GM12878 (cell line): ENCODE measurements at regions not wholly inside any gene's neighbourhood (a gene's known extent, or its start where the extent isn't known, plus 50 kb on each side); places are given as distances from the start of the nearest gene placed in this dataset.

Experiments used
- BHLHE40 ChIP-seq, 2 experiments: fragments of 450-650 bp in 1 of 2; IDR thresholded peaks; 2 replicates each; pipeline ENCODE4 v1.6.1; 2011 to 2017; ENCODE audit warnings: low read depth in 2 of 2, borderline replicate concordance in 1 of 2, improper control_type of control experiment in 1 of 2, low read length in 1 of 2, mild to moderate bottlenecking in 1 of 2
- CTCF ChIP-seq, 3 experiments: IDR thresholded peaks in 2 of 3; conservative IDR thresholded peaks in 1 of 3; 2 replicates each; pipeline ENCODE4 v1.5.1; 2011; ENCODE audit warnings: low read depth in 3 of 3, low read length in 3 of 3, mild to moderate bottlenecking in 3 of 3, control low read depth in 2 of 3, moderate library complexity in 2 of 3, inconsistent platforms in 1 of 3, mixed read lengths in 1 of 3; ENCODE audit not compliant: control insufficient read depth in 2 of 3, insufficient read depth in 1 of 3; ENCODE audit errors: extremely low read depth in 1 of 3
- FOXK2 ChIP-seq: fragments of 450-650 bp; IDR thresholded peaks from 2 replicates; pipeline ENCODE4 v1.6.1; 2017; ENCODE audit warnings: mild to moderate bottlenecking, moderate library complexity
- LARP7 ChIP-seq: fragments of 450-650 bp; IDR thresholded peaks from 2 replicates; pipeline ENCODE4 v1.6.1; 2017; ENCODE audit warnings: mild to moderate bottlenecking
- NFIC ChIP-seq: IDR thresholded peaks from 2 replicates; pipeline ENCODE4 v1.6.1; 2012; ENCODE audit warnings: low read depth, mild to moderate bottlenecking, inconsistent platforms, low read length, moderate library complexity
- NFYA ChIP-seq: IDR thresholded peaks from 2 replicates; pipeline ENCODE4 v1.6.1; 2011; ENCODE audit warnings: low read depth, mild to moderate bottlenecking, low read length, improper control_type of control experiment, borderline replicate concordance
- POLR2A ChIP-seq: IDR thresholded peaks from 2 replicates; pipeline ENCODE4 v1.6.1; 2011; ENCODE audit warnings: low read depth, mild to moderate bottlenecking, low read length
- RCOR1 ChIP-seq: conservative IDR thresholded peaks from 2 replicates; pipeline ENCODE4 v1.6.1; 2012; ENCODE audit warnings: low read depth, low read length, improper control_type of control experiment
- STAT3 ChIP-seq: IDR thresholded peaks from 2 replicates; pipeline ENCODE4 v1.6.1; 2011; ENCODE audit warnings: low read depth, low read length, improper control_type of control experiment
- TCF12 ChIP-seq: IDR thresholded peaks from 2 replicates; pipeline ENCODE4 v1.6.1; 2011; ENCODE audit warnings: low read depth, mild to moderate bottlenecking, low read length
- USF2 ChIP-seq: IDR thresholded peaks from 2 replicates; pipeline ENCODE4 v1.6.1; 2011; ENCODE audit warnings: low read depth, low read length, improper control_type of control experiment, borderline replicate concordance
- ZSCAN29 ChIP-seq: fragments of 450-650 bp; IDR thresholded peaks from 2 replicates; pipeline ENCODE4 v1.6.1; 2017; ENCODE audit warnings: mild to moderate bottlenecking, moderate library complexity

DNA sequence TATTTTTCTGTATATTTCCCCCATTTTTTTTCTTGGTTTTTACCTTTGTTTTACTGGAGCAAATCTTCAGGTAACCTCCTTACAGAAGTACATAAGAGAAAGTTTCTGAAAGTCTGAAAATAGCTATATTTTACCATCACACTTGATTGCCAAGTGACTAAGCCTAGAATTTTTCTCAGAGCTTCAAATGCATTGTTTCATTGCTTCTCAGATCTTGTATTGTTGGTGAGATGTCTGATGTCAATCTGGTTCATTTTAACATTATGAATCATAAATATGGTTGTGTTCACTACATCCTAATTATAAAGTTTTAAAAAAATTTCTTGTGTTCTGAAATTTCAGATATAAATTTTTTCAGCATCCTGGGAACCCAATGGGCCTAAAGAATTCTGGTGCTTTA, 228.2 kb downstream of the AHR start:
- TF ChIP-seq RCOR1 (no peak), CTCF (IDR thresholded peaks at IDR 0.05 in 2 of 3, conservative IDR thresholded peaks at IDR 0.05 in 1 of 3; ENCODE audit: control insufficient read depth in 2 of 3, extremely low read depth in 1 of 3, insufficient read depth in 1 of 3, low read depth in 3 of 3, low read length in 3 of 3) (no peak), NFIC (no peak), BHLHE40 (IDR thresholded peaks at IDR 0.05; ENCODE audit: borderline replicate concordance in 1 of 2, low read depth in 2 of 2, low read length in 1 of 2) (no peak), LARP7 (no peak), FOXK2 (no peak), STAT3 (no peak), ZSCAN29 (no peak), TCF12 (no peak), POLR2A (no peak), NFYA (no peak), USF2 (no peak)
